H9 (cell line): ENCODE measurements at regions not wholly inside any gene's neighbourhood (a gene's known extent, or its start where the extent isn't known, plus 50 kb on each side); places are given as distances from the start of the nearest gene placed in this dataset.
A peak's percentile ranks its signal among the peaks of the same experiment; 100 is the strongest.

Source experiments
- DNase-seq: peaks from one replicate; pipeline ENCODE4 v3.0.0-alpha.2; 2017
- H2AFZ ChIP-seq: one replicate; pipeline ENCODE4 v1.6.1; 2013; ENCODE audit warnings: mild to moderate bottlenecking, low read length, control low read depth, moderate library complexity
- H2AK5ac ChIP-seq: 2 replicates; pipeline ENCODE4 v1.6.1; 2013; ENCODE audit warnings: low read length, control low read depth, mixed read lengths; ENCODE audit not compliant: insufficient read length
- H2BK120ac ChIP-seq: one replicate; pipeline ENCODE4 v1.6.1; 2013; ENCODE audit warnings: low read depth, mild to moderate bottlenecking, low read length, control low read depth, inconsistent platforms; ENCODE audit not compliant: poor library complexity, severe bottlenecking
- H2BK12ac ChIP-seq: 2 replicates; pipeline ENCODE4 v1.6.1; 2013; ENCODE audit warnings: low read length, control low read depth, mixed read lengths, low read depth; ENCODE audit not compliant: insufficient read length
- H2BK15ac ChIP-seq: 2 replicates; pipeline ENCODE4 v1.6.1; 2013; ENCODE audit warnings: low read depth, low read length, control low read depth
- H2BK20ac ChIP-seq: one replicate; pipeline ENCODE4 v1.6.1; 2013; ENCODE audit warnings: low read depth, mild to moderate bottlenecking, low read length, control low read depth, inconsistent platforms; ENCODE audit not compliant: poor library complexity, severe bottlenecking
- H2BK5ac ChIP-seq: 2 replicates; pipeline ENCODE4 v1.6.1; 2013; ENCODE audit warnings: low read length, control low read depth, mixed read lengths; ENCODE audit not compliant: insufficient read length
- H3K14ac ChIP-seq: 2 replicates; pipeline ENCODE4 v1.6.1; 2013; ENCODE audit warnings: low read length, control low read depth; ENCODE audit not compliant: insufficient read depth
- H3K18ac ChIP-seq: 2 replicates; pipeline ENCODE4 v1.6.1; 2013; ENCODE audit warnings: low read depth, mild to moderate bottlenecking, mixed read lengths, low read length, control low read depth; ENCODE audit not compliant: insufficient read length
- H3K23ac ChIP-seq: 2 replicates; pipeline ENCODE4 v1.6.1; 2013; ENCODE audit warnings: low read length, control low read depth, mixed read lengths, low read depth; ENCODE audit not compliant: insufficient read length
- H3K23me2 ChIP-seq: 2 replicates; pipeline ENCODE4 v1.6.1; 2013; ENCODE audit warnings: low read depth, mild to moderate bottlenecking, mixed read lengths, low read length, control low read depth; ENCODE audit not compliant: insufficient read length, poor library complexity, severe bottlenecking
- H3K27ac ChIP-seq: 2 replicates; pipeline ENCODE4 v1.5.1; 2013; ENCODE audit warnings: low read length, control low read depth, mixed read lengths, low read depth; ENCODE audit not compliant: insufficient read length
- H3K27me3 ChIP-seq: 2 replicates; pipeline ENCODE4 v1.6.1; 2013; ENCODE audit warnings: low read length, control low read depth, inconsistent platforms; ENCODE audit not compliant: insufficient read depth
- H3K4ac ChIP-seq: 2 replicates; pipeline ENCODE4 v1.6.1; 2013; ENCODE audit warnings: low read depth, mild to moderate bottlenecking, control low read depth, inconsistent platforms, low read length, moderate library complexity
- H3K4me1 ChIP-seq: 2 replicates; pipeline ENCODE4 v1.6.1; 2013; ENCODE audit warnings: low read length, control low read depth, inconsistent platforms; ENCODE audit not compliant: insufficient read depth
- H3K4me2 ChIP-seq: 2 replicates; pipeline ENCODE4 v1.6.1; 2013; ENCODE audit warnings: low read length, control low read depth, mixed read lengths; ENCODE audit not compliant: insufficient read length, insufficient read depth
- H3K56ac ChIP-seq: 2 replicates; pipeline ENCODE4 v1.6.1; 2013; ENCODE audit warnings: low read depth, mild to moderate bottlenecking, mixed read lengths, low read length, control low read depth; ENCODE audit not compliant: insufficient read length
- H3K79me1 ChIP-seq: 2 replicates; pipeline ENCODE4 v1.6.1; 2013; ENCODE audit warnings: low read depth, mild to moderate bottlenecking, moderate library complexity, low read length, control low read depth, inconsistent platforms; ENCODE audit not compliant: insufficient read depth, poor library complexity, severe bottlenecking
- H3K79me2 ChIP-seq: 2 replicates; pipeline ENCODE4 v1.6.1; 2013; ENCODE audit warnings: low read length, control low read depth, inconsistent platforms; ENCODE audit not compliant: insufficient read depth
- H3K9ac ChIP-seq: 2 replicates; pipeline ENCODE4 v1.6.1; 2013; ENCODE audit warnings: low read length, control low read depth, mixed read lengths; ENCODE audit not compliant: insufficient read length; ENCODE audit errors: extremely low read depth
- H3K9me3 ChIP-seq: one replicate; pipeline ENCODE4 v1.6.1; 2013; ENCODE audit warnings: low read depth, low read length, inconsistent platforms; ENCODE audit not compliant: control insufficient read depth
- H3T11ph ChIP-seq: one replicate; pipeline ENCODE4 v1.6.1; 2013; ENCODE audit warnings: mild to moderate bottlenecking, low read length, control low read depth, inconsistent platforms
- H4K20me1 ChIP-seq: one replicate; pipeline ENCODE4 v1.6.1; 2013; ENCODE audit not compliant: control insufficient read depth, insufficient read length, insufficient read depth
- H4K5ac ChIP-seq: 2 replicates; pipeline ENCODE4 v1.6.1; 2013; ENCODE audit warnings: low read depth, mild to moderate bottlenecking, mixed read lengths, low read length, control low read depth; ENCODE audit not compliant: insufficient read length
- H4K8ac ChIP-seq: replicated peaks from 2 replicates; pipeline ENCODE4 v1.6.1; 2013; ENCODE audit warnings: low read length, control low read depth, mixed read lengths, low read depth; ENCODE audit not compliant: insufficient read length
- H4K91ac ChIP-seq: 2 replicates; pipeline ENCODE4 v1.6.1; 2013; ENCODE audit warnings: low read depth, mild to moderate bottlenecking, moderate library complexity, mixed read lengths, low read length, control low read depth; ENCODE audit not compliant: insufficient read length
- H3K27ac Mint-ChIP-seq, 3 experiments: 2 replicates in 2 of 3; 3 replicates in 1 of 3; pipeline ENCODE4 v1.8.0; 2020 to 2021; ENCODE audit warnings: mixed read lengths in 3 of 3, mild to moderate bottlenecking in 1 of 3, moderate library complexity in 1 of 3
- H3K27me3 Mint-ChIP-seq: 2 replicates; pipeline ENCODE4 v1.8.0; 2021; ENCODE audit warnings: low read depth, mild to moderate bottlenecking, moderate library complexity, mixed read lengths
- H3K36me3 Mint-ChIP-seq, 3 experiments: 2 replicates in 2 of 3; 3 replicates in 1 of 3; pipeline ENCODE4 v1.8.0; 2020 to 2021; ENCODE audit warnings: low read depth in 3 of 3, mixed read lengths in 3 of 3; ENCODE audit not compliant: insufficient read depth in 1 of 3
- H3K4me1 Mint-ChIP-seq, 2 experiments: 2 replicates each; pipeline ENCODE4 v1.8.0; 2020; ENCODE audit warnings: mixed read lengths in 2 of 2
- H3K4me3 Mint-ChIP-seq, 2 experiments: 2 replicates in 1 of 2; 3 replicates in 1 of 2; pipeline ENCODE4 v1.8.0; 2020 to 2021; ENCODE audit warnings: mild to moderate bottlenecking in 2 of 2, mixed read lengths in 2 of 2, moderate library complexity in 1 of 2
- H3K9me3 Mint-ChIP-seq, 2 experiments: 2 replicates in 1 of 2; 3 replicates in 1 of 2; pipeline ENCODE4 v1.8.0; 2020; ENCODE audit warnings: mild to moderate bottlenecking in 2 of 2, mixed read lengths in 2 of 2, moderate library complexity in 1 of 2
- CTCF ChIP-seq: fragments of 200-600 bp; sonication (generic); conservative IDR thresholded peaks from 3 replicates; pipeline ENCODE4 v1.8.0; 2021; ENCODE audit warnings: antibody characterized with exemption, mild to moderate bottlenecking
- WGBS: extraction: QIAGEN DNeasy Blood & Tissue Kit; methylation state at CpG from one replicate; pipeline ENCODE4 v1.1.7; 2013; ENCODE audit warnings: missing lambda C conversion rate, low lambda C conversion rate, mixed read lengths; ENCODE audit not compliant: insufficient read length; ENCODE audit errors: extremely low coverage; 5-methylcytosine and 5-hydroxymethylcytosine counted together

- H3K79me2 ChIP-seq = no peaks in the 10 kb centered on the region
- Mint-ChIP-seq H3K27ac (peak overlapping the region; percentile 66 to 88 (median 87); a peak in 5 of 7 replicates), H3K9me3 (no peaks in the 10 kb centered on the region), H3K4me3 (no peak overlapping the region), H3K36me3 (no peaks in the 10 kb centered on the region), H3K27me3 (no peaks in the 10 kb centered on the region), H3K4me1 (peaks cover 18 to 33% of the 10 kb centered on the region in 2 experiments)
- H3K27ac ChIP-seq = no peak overlapping the region
- no peak overlapping the region for H2AFZ ChIP-seq
- H3T11ph ChIP-seq = no peak overlapping the region
- WGBS = no CpG with 5 or more reads among the region's 17 CpGs
- H4K91ac ChIP-seq = no peak overlapping the region
- no peaks in the 10 kb centered on the region for H3K27me3 ChIP-seq
- no peak overlapping the region for H2BK5ac ChIP-seq
- H4K20me1 ChIP-seq = no peaks in the 10 kb centered on the region
- H2BK15ac ChIP-seq = no peak overlapping the region
- H3K23ac ChIP-seq = no peak overlapping the region
- peak overlapping the region; percentile 5; the same call in 1 of the 2 replicates for H3K14ac ChIP-seq
- H3K79me1 ChIP-seq = no peaks in the 10 kb centered on the region
- no peak overlapping the region for H3K18ac ChIP-seq
- no peaks in the 10 kb centered on the region for H3K23me2 ChIP-seq
- peak; percentile 44 for DNase-seq
- no peaks in the 10 kb centered on the region for H3K4me1 ChIP-seq
- H3K9ac ChIP-seq = no peak overlapping the region
- no peak overlapping the region for H4K8ac ChIP-seq
- TF ChIP-seq CTCF = no peak
- H2BK20ac ChIP-seq = no peak overlapping the region
- H2BK12ac ChIP-seq = no peak overlapping the region
- no peak overlapping the region for H3K4ac ChIP-seq
- H3K4me2 ChIP-seq = no peak overlapping the region
- H4K5ac ChIP-seq = no peak overlapping the region
- no peak overlapping the region for H2BK120ac ChIP-seq
- H3K56ac ChIP-seq = no peak overlapping the region
- H2AK5ac ChIP-seq = no peak overlapping the region
- H3K9me3 ChIP-seq = no peaks in the 10 kb centered on the region
Measured at GRCh38 chr2:60215386-60215901, 338.0 kb downstream of the BCL11A start.
